OCI-LY7 (cell line): ENCODE measurements at regions not wholly inside any gene's neighbourhood (a gene's known extent, or its start where the extent isn't known, plus 50 kb on each side); places are given as distances from the start of the nearest gene placed in this dataset.

Experiments used
- BruUV-seq: library from RNA; stranded (reverse); fragments of 400-500 nt; replicated peaks from 2 replicates; lab custom pipeline; 2021; lab: Mats Ljungman, UMichigan
- CTCF ChIA-PET: fragments of 300-600 bp; sonication (Branson Sonifier 250); formaldehyde crosslinking; loops from one replicate; lab custom pipeline; 2022; ENCODE audit warnings: antibody characterized with exemption; ENCODE audit not compliant: unreplicated experiment; lab: Charles Lee
- POLR2A ChIA-PET: fragments of 300-600 bp; sonication (Branson Sonifier 250); formaldehyde crosslinking; loops from one replicate; lab custom pipeline; 2022; ENCODE audit warnings: antibody characterized with exemption; lab: Charles Lee
- DNase-seq: peaks from one replicate; pipeline ENCODE4 v3.0.0-alpha.2; 2015; ENCODE audit warnings: low spot score
- H2AFZ ChIP-seq: fragments of 200-600 bp; sonication (generic), shearing (Covaris generic); 2 replicates; pipeline ENCODE4 v1.6.1; 2014; ENCODE audit warnings: mild to moderate bottlenecking, antibody characterized with exemption, low read length, moderate library complexity
- H3K27ac ChIP-seq: fragments of 200-600 bp; sonication (generic); 2 replicates; pipeline ENCODE4 v1.5.1; 2014; ENCODE audit warnings: mixed run types, low read depth, mild to moderate bottlenecking, moderate library complexity, low read length, inconsistent platforms; ENCODE audit not compliant: poor library complexity, severe bottlenecking
- H3K36me3 ChIP-seq: fragments of 200-600 bp; sonication (generic); 2 replicates; pipeline ENCODE4 v1.6.1; 2014; ENCODE audit warnings: mild to moderate bottlenecking, antibody characterized with exemption, low read length, moderate library complexity, mixed read lengths; ENCODE audit not compliant: insufficient read depth
- H3K4me1 ChIP-seq: fragments of 200-600 bp; sonication (generic); 2 replicates; pipeline ENCODE4 v1.5.1; 2014; ENCODE audit warnings: mild to moderate bottlenecking, low read length; ENCODE audit not compliant: insufficient read depth, poor library complexity, severe bottlenecking
- H3K4me2 ChIP-seq: fragments of 200-600 bp; sonication (generic); 2 replicates; pipeline ENCODE4 v1.6.1; 2014; ENCODE audit warnings: mild to moderate bottlenecking, low read length
- H3K4me3 ChIP-seq: fragments of 200-600 bp; sonication (generic); 2 replicates; pipeline ENCODE4 v1.5.1; 2014; ENCODE audit warnings: mild to moderate bottlenecking, low read depth, low read length; ENCODE audit not compliant: poor library complexity, severe bottlenecking
- H3K79me2 ChIP-seq: fragments of 200-600 bp; sonication (generic); 2 replicates; pipeline ENCODE4 v1.6.1; 2016; ENCODE audit warnings: low read depth, mild to moderate bottlenecking, low read length, moderate library complexity, mixed read lengths; ENCODE audit not compliant: insufficient read depth
- H3K9me2 ChIP-seq: fragments of 200-600 bp; sonication (generic); 2 replicates; pipeline ENCODE4 v1.6.1; 2016; ENCODE audit warnings: mild to moderate bottlenecking, low read length, mixed read lengths; ENCODE audit not compliant: insufficient read depth
- H3K9me3 ChIP-seq: fragments of 200-600 bp; sonication (generic); 2 replicates; pipeline ENCODE4 v1.6.1; 2014; ENCODE audit warnings: mild to moderate bottlenecking, mixed run types, low read length, mixed read lengths
- H4K20me1 ChIP-seq: fragments of 200-600 bp; sonication (generic); 2 replicates; pipeline ENCODE4 v1.6.1; 2014; ENCODE audit warnings: mild to moderate bottlenecking, antibody characterized with exemption, low read length, moderate library complexity, mixed read lengths; ENCODE audit not compliant: insufficient read depth
- EZH2phosphoT487 ChIP-seq: fragments of 200-600 bp; sonication (generic); IDR thresholded peaks from 2 replicates; pipeline ENCODE4 v1.6.1; 2018; ENCODE audit warnings: low read depth, borderline replicate concordance, mild to moderate bottlenecking, mixed run types, antibody characterized with exemption, low read length, moderate library complexity, mixed read lengths
- intact Hi-C: fragments of 100-400 bp; cut with micrococcal nuclease; formaldehyde crosslinking; loops from one replicate; pipeline ENCODE4 v1.10.0; 2022; ENCODE audit not compliant: unreplicated experiment
- TF ChIP-seq, protein P1 (sequence below): fragments of 200-600 bp; sonication (generic); conservative IDR thresholded peaks from 2 replicates; pipeline ENCODE4 v1.5.1; 2014; ENCODE audit warnings: mild to moderate bottlenecking, antibody characterized with exemption, low read length, moderate library complexity, mixed read lengths

DNA sequence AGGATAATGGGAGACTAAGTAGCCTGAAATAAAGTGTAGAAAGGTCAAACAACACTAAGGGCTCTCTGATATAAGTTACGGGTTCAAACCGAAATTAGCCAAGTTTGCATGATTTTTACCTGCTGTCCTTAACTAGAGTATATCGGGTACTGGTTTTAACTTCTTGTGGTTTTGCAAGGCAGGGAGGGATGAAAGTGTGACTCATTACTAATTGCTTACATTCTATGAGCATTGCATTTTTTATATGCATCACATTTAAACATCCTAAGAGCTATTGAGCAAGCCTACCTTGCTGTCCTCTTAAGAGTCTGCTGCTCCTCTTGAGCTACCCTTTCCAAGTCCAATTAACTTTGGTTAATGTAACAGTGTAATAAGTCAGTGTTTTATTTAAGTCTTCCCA lies 415.4 kb downstream of the SLITRK5 start:
- no peak for DNase-seq
- Histone ChIP-seq H3K4me2 (no peak overlapping the region), H3K79me2 (no peaks in the 10 kb centered on the region), H3K4me3 (no peak overlapping the region), H3K27ac (no peak overlapping the region), H2AFZ (no peak overlapping the region), H4K20me1 (no peaks in the 10 kb centered on the region), H3K9me2 (no peaks in the 10 kb centered on the region), H3K36me3 (no peaks in the 10 kb centered on the region), H3K4me1 (no peaks in the 10 kb centered on the region), H3K9me3 (no peaks in the 10 kb centered on the region)
- intact Hi-C loops: no loop called here
- no peak for TF ChIP-seq EZH2phosphoT487
- TF ChIP-seq, protein P1, sequence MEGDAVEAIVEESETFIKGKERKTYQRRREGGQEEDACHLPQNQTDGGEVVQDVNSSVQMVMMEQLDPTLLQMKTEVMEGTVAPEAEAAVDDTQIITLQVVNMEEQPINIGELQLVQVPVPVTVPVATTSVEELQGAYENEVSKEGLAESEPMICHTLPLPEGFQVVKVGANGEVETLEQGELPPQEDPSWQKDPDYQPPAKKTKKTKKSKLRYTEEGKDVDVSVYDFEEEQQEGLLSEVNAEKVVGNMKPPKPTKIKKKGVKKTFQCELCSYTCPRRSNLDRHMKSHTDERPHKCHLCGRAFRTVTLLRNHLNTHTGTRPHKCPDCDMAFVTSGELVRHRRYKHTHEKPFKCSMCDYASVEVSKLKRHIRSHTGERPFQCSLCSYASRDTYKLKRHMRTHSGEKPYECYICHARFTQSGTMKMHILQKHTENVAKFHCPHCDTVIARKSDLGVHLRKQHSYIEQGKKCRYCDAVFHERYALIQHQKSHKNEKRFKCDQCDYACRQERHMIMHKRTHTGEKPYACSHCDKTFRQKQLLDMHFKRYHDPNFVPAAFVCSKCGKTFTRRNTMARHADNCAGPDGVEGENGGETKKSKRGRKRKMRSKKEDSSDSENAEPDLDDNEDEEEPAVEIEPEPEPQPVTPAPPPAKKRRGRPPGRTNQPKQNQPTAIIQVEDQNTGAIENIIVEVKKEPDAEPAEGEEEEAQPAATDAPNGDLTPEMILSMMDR: no peak
- no TSS peak for BruUV-seq
- ChIA-PET POLR2A (interaction anchor here (1.8 kb wide), 1 partner anchor 39 kb away, joined by 3 read pairs; no protein-coding TSS in a partner anchor), CTCF (no interaction called here)

DNA sequence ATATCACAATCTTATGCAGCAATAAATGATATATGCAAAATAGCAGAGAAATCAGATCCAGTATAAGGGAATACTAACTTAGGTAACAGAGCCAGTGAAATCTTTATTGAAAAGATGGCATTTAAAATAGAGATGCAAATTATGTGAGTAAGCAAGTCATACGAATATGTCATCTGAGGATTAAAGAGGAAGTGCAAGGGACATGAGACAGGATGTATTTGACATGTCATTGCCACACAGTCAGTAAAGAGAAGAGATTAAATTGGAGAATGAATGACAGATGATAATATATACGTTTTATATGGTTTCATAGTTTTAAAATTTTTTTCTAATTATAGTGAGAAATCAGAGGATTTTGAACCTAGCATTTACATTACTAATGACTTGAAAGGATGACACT lies 426.4 kb downstream of the SLITRK5 start:
- Histone ChIP-seq H2AFZ (no peak overlapping the region), H4K20me1 (no peaks in the 10 kb centered on the region), H3K9me3 (no peaks in the 10 kb centered on the region), H3K4me2 (no peak overlapping the region), H3K36me3 (no peaks in the 10 kb centered on the region), H3K9me2 (no peaks in the 10 kb centered on the region), H3K27ac (no peak overlapping the region), H3K4me3 (no peak overlapping the region), H3K4me1 (no peaks in the 10 kb centered on the region), H3K79me2 (no peaks in the 10 kb centered on the region)
- CTCF ChIA-PET: no interaction called here
- intact Hi-C loops: no loop called here
- POLR2A ChIA-PET: no interaction called here
- no TSS peak for BruUV-seq
- TF ChIP-seq EZH2phosphoT487: no peak
- TF ChIP-seq, protein P1: no peak
- no peak for DNase-seq

DNA sequence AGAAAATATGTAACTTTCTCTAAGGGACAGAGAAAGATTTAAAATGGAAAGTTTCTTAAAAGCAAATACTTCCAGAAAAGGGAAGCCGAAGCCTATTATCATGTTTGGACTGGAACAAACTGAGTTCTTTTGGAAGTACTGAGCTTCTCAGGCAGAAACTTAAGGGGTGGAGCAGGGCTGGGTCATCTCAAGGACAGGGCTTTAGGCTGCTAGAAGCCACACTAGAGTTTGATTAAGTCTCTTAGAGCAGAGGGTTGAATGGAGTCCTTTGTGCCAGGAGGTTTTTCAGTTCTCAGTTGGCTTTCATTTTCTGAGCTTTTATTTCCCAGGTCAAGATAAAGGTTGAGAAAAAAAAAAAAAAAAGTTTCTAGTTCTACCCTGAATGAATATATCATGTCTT lies 432.7 kb downstream of the SLITRK5 start:
- Histone ChIP-seq H3K9me3 (no peaks in the 10 kb centered on the region), H3K36me3 (no peaks in the 10 kb centered on the region), H4K20me1 (no peaks in the 10 kb centered on the region), H3K4me3 (no peak overlapping the region), H2AFZ (no peak overlapping the region), H3K4me2 (no peak overlapping the region), H3K79me2 (no peaks in the 10 kb centered on the region), H3K4me1 (no peaks in the 10 kb centered on the region), H3K27ac (no peak overlapping the region), H3K9me2 (no peaks in the 10 kb centered on the region)
- no peak for DNase-seq
- intact Hi-C loops: no loop called here
- CTCF ChIA-PET: no interaction called here
- POLR2A ChIA-PET: interaction anchor here (0.6 to 0.8 kb wide), 3 partner anchors 18 to 865 kb away, joined by 3 to 4 read pairs (median 4); no protein-coding TSS in a partner anchor
- BruUV-seq: no TSS peak
- TF ChIP-seq, protein P1: no peak
- no peak for TF ChIP-seq EZH2phosphoT487
